Cerebellar cortex (tissue), 1 donor: ENCODE measurements at regions not wholly inside any gene's neighbourhood (a gene's known extent, or its start where the extent isn't known, plus 50 kb on each side); places are given as distances from the start of the nearest gene placed in this dataset.
"Not testable (repeated sequence)": the region's sequence is repeated elsewhere in the genome, so short reads cannot be mapped to it uniquely, and the experiment has no call there.

ENCODE experiments used
- DNase-seq: peaks from one replicate; pipeline ENCODE4 v3.0.0-alpha.2; 2015; ENCODE audit warnings: low spot score

- not testable (repeated sequence) for DNase-seq
Measured at GRCh38 chr3:168779970-168780645, 684.4 kb upstream of the GOLIM4 start.

GRCh38 chr3:168753724-168754123, 658.0 kb upstream of the GOLIM4 start:
- DNase-seq, result no peak

- no peak for DNase-seq
Measured at GRCh38 chr3:168752339-168752738, 656.6 kb upstream of the GOLIM4 start.

- no peak for DNase-seq
Measured at GRCh38 chr3:168747697-168748096, 652.0 kb upstream of the GOLIM4 start.

GRCh38 chr3:168738527-168739325, 643.0 kb upstream of the GOLIM4 start:
- no peak for DNase-seq

GRCh38 chr3:168736202-168736601, 640.5 kb upstream of the GOLIM4 start:
- no peak for DNase-seq

GRCh38 chr3:168730073-168730472, 634.3 kb upstream of the GOLIM4 start:
- no peak for DNase-seq

GRCh38 chr3:168722091-168722490, 626.4 kb upstream of the GOLIM4 start:
- no peak for DNase-seq

- no peak for DNase-seq
Measured at GRCh38 chr3:168714609-168715240, 619.0 kb upstream of the GOLIM4 start.

- no peak for DNase-seq
Measured at GRCh38 chr3:168709073-168709472, 613.3 kb upstream of the GOLIM4 start.

GRCh38 chr3:168707900-168708299, 612.2 kb upstream of the GOLIM4 start:
- DNase-seq, result no peak

GRCh38 chr3:168705412-168705811, 609.7 kb upstream of the GOLIM4 start:
- no peak for DNase-seq

- DNase-seq, result no peak
Measured at GRCh38 chr3:168696051-168696450, 600.3 kb upstream of the GOLIM4 start.

GRCh38 chr3:168693870-168694269, 598.1 kb upstream of the GOLIM4 start:
- DNase-seq, result no peak

- DNase-seq, result no peak
Measured at GRCh38 chr3:168688267-168688666, 592.5 kb upstream of the GOLIM4 start.

- no peak for DNase-seq
Measured at GRCh38 chr3:168684519-168684918, 588.8 kb upstream of the GOLIM4 start.

- DNase-seq, result no peak
Measured at GRCh38 chr3:168678730-168679129, 583.0 kb upstream of the GOLIM4 start.

GRCh38 chr3:168671091-168671490, 575.4 kb upstream of the GOLIM4 start:
- DNase-seq, result no peak

- not testable (repeated sequence) for DNase-seq
Measured at GRCh38 chr3:168660879-168661657, 565.3 kb upstream of the GOLIM4 start.

- DNase-seq, result no peak
Measured at GRCh38 chr3:168659015-168659414, 563.3 kb upstream of the GOLIM4 start.

GRCh38 chr3:168655611-168656010, 559.9 kb upstream of the GOLIM4 start:
- no peak for DNase-seq

GRCh38 chr3:168654700-168655099, 559.0 kb upstream of the GOLIM4 start:
- no peak for DNase-seq
